Activated CD8-positive, alpha-beta memory T cell treated with anti-CD3 and anti-CD28 coated beads for 48 hours (primary cell): ENCODE measurements at regions not wholly inside any gene's neighbourhood (a gene's known extent, or its start where the extent isn't known, plus 50 kb on each side); places are given as distances from the start of the nearest gene placed in this dataset.

Experiments
- DNase-seq, 3 experiments: peaks; one replicate each; pipeline ENCODE4 v3.0.0-alpha.2; 2020; ENCODE audit warnings: low read depth in 2 of 3, low spot score in 2 of 3

- no peak for DNase-seq
These were observed 139.9 kb downstream of the CXCL12 start for GRCh38 chr10:44244745-44245600.

GRCh38 chr10:44243851-44244510 is 140.9 kb downstream of the CXCL12 start:
- DNase-seq, result no peak

- no peak for DNase-seq
These were observed 142.1 kb downstream of the CXCL12 start for GRCh38 chr10:44242826-44243225.

DNA sequence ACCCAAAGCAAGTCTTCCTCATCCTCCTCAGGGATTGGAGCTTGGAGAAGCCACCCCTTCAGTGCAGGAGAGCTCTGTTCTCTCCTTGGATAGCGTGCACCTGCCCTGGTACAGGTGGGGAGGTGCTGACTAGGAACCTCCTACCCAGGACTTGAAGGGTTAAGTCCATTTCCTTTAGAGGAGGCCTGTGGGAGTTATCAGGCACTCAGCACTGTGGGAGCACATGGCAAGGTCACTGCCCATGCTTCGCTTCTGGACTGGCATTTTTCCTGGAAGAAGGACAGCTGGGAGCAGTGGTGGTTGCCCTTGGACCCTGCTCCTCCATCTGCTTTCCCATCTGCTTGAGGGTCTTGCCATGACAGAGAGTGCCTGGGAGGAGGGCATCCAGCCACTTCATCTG is 142.8 kb downstream of the CXCL12 start:
- no peak for DNase-seq

- DNase-seq, result no peak
These were observed 144.2 kb downstream of the CXCL12 start for GRCh38 chr10:44240584-44241205.

DNA sequence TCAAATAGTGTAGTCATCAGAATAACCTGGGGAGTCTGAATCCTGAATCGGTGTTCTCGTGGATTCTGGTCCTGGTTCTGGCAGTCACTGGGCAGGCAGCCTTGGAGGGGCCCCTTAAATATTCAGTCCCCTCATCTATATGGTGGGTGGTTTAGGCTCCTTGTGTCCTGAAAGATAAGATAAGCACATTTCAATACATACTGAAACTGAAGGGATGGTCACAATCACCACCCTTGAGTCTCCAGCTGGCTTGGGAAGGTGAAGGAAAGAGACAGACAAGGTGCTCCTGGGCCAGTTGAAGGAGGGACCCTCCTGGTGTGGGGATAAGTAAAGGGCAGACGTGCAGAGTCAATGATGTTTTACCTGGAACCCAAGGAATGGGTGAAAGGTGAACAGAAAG is 146.7 kb downstream of the CXCL12 start:
- no peak for DNase-seq

DNA sequence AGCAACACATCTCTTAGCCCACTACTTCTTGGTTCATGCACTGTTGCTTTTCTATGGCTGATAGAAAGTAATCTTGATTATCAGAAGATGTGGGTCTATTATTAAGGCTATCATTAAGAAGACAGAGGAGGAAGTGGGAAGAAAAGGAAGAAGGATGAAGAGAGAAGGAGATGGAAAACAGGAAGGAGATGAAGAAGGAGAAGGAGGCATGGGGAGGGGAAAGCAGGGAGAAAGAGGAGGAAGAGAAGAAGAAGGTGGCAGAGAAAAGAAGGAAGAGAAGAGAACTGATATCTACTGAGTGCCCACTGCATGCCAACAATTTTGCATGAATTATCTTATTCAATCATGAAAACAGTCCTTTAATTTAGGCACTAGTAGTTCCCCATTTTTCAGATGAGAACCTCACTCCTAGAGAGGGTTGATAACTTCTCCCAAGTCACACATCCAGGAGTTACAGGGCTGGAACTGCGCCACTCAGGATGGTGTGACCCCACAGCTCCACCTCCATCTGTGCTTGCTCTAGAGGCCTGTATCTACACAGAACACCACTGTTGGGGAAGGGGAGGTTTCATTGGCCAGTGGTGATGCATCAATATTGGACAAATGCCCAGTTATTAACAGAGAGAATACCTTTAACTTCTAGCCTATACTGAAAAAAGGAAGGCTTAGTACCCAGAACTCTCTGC is 147.4 kb downstream of the CXCL12 start:
- no peak for DNase-seq

DNA sequence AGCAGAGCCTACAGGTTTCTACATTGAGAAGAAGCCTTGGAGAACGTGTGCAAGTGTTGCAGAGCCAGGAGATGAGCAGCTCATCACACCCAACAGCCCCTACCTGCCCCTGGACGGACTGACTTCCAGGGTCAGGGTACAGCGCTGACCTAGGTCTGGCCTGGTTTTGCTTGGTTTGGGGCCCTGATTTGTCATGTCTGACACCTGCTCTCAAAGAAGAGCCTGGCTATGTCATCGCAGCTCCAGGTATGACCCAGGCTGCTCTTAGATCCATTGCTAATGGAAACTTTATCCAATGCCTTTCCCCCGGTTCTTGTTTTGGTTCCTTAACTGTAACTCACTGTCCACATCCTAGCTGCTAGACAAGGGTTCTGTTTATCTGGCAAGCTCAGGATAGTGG is 149.5 kb downstream of the CXCL12 start:
- DNase-seq, result no peak

- no peak for DNase-seq
These were observed 150.4 kb downstream of the CXCL12 start for GRCh38 chr10:44234483-44234875.

- DNase-seq, result no peak
These were observed 151.1 kb downstream of the CXCL12 start for GRCh38 chr10:44233561-44234482.

DNA sequence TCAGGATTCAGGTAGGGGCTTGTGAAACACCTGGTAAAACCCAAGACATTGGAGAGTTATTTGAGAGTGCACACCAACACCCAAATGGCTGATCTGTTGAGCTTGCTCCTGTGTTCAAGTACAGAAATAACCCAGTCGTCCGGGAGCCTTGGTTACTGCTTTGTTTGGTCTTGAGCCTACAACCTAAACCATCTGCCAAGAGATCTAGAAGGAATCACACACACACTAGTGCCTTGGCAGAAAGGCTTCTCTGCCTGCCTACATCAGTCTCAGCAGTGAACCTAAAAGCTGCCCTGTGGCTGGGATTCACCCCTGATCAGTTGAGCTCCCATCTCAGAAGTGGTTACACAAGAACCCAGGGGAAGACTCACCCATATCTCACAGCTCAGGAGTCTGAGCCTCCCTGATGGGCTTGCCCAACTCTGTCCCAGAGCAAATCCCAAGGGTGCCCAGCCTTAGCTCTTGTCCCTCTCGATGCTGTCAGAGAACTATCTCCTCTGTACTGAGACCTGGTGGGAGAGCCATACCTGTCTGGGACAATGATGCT is 167.6 kb downstream of the CXCL12 start:
- DNase-seq, result no peak

DNA sequence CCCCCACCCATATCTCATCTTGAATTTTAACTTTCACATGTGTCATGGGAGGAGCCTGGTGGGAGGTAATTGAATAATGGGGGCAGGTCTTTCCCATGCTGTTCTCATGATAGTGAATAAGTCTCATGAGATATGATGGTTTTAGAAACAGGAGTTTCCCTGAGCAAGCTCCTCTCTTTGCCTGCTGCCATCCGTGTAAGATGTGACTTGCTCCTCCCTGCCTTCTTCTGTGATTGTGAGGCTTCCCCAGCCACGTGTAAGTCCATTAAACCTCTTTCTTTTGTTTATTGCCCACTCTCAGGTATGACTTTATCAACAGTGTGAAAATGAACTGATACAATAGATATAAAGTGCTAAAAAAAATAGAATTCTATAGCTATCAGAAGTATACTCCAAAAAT is 168.8 kb downstream of the CXCL12 start:
- no peak for DNase-seq

DNA sequence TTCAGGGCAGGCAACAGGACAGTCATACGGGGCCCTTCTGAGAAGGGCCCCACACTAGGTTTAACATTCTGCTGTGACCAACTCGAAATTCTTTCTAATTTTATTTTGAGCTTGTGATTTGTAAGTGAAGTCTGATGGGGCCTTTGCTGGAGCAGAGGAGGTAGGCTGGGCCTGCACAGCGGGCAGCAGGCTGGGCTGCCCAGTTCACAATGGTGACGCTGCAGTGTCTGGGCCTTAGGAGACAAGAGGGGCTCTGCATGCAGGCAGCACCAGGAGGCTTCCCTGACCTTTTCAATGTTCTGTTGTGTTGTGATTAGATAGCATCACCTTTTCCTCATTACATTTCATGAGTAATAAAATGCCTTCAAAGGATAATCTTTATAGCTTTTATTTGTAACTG is 175.1 kb downstream of the CXCL12 start:
- no peak for DNase-seq

- DNase-seq, result no peak
These were observed 177.7 kb downstream of the CXCL12 start for GRCh38 chr10:44207160-44207559.

DNA sequence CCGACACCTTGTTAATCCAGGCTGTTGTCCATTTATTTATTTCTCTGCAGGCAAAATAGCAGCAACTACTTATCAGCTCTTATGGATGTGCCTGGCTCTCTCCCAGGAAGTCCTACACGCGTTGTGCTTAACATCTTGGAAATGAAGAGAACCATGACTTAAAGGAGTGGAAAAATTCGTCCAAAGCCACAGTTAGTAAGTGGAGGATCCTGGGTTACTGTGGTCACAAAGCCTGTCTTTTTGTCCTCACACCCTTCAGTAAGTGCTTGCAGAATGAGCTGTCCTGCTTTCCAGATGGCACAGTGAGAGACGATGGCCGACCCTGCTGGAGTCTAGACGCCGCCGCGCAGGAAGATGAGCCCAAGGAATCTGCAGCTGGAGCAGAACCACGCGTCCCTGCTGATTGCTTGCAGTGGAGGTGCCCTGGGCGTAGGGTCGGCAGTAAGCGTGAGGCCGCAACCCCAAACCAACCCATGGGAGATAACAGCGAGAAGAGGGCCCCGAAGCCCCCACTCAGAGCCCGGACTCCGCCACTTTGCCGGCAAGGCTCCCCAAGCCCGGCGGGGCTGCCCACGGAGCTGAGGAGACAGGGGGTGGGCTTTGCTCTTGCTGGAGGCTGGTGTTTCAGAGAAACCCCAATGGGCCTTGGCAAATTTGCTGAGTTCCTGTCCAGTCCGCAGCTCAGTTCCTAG is 178.6 kb downstream of the CXCL12 start:
- no peak for DNase-seq

DNA sequence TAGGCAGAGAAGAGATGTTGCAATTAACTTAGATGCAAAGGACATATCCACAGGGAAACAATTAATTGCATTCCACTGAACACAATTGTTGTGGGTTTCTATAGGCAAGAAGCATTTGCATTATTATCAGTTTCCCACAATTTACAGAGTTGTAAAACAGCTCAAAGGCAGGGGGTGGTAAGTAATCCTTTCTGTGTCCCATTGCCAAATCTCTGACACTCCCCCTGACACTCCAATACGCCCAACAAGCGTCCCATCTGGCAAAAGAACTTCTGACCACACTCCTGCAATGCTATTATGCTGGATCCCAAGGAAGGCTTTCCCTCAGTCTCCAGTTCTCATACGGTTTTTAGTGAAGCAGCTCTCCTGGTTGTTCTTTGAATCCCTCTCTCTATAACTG is 179.8 kb downstream of the CXCL12 start:
- DNase-seq, result no peak

DNA sequence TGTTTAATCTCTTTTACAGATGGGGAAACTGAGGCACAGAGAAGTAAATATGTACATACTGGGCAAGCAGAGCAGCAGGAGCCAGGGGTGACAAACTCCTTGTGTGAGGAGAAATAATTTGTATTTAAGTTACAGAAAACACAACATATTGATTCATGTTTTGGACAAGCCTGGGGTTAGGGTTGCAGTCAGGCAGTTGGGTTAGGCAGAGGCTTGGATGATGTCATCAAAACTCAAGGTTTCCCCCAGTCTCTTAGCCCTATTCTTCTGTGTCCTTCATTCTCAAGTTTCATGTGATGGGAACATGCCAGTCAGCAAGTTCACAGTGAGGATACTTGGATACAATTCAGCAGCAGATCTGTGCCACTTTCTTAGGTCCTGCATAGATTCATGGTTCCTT is 181.4 kb downstream of the CXCL12 start:
- no peak for DNase-seq

DNA sequence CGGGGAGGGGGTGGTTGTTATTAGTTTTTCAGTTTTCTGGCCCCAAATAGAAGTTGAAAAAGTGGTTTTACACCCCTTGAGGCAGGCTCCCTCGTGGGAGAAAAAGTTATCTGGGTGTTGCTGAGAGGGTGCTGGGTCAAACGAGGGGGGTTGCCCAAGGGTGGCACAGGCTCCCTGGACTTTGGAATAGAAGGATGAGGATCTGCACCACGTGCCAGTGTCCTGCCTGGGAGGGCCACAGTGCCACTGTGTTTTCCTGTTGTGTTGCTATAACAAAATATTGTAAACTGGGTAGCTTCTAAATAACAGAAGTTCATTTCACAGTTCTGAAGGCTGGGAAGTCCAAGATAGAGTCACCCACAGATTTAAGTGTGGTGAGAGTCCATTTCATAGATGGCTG is 181.9 kb downstream of the CXCL12 start:
- no peak for DNase-seq

DNA sequence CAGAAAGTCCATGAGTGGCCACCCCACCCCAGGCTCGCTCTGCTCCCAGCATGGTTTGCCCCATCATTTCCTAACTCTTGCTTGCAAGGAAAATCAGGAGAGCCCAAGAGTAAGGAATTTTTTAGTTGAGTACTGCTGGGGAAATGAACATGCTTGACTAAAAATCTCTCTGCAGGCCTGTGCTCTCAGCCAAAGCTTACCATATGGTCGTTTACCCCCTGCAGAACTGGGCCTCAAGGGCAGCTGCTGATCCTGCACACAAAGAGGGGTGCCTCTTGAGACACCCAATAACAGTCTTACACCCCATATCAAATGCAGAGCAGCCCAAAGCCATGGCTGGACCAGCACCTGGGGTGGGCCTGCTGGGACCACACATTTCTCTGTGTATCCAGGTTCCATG is 183.2 kb downstream of the CXCL12 start:
- DNase-seq, result no peak

GRCh38 chr10:44201011-44201410 is 183.9 kb downstream of the CXCL12 start:
- no peak for DNase-seq
